ENCODE measurements at regions not wholly inside any gene's neighbourhood (a gene's known extent, or its start where the extent isn't known, plus 50 kb on each side); places are given as distances from the start of the nearest gene placed in this dataset.

- Mint-ChIP-seq H3K4me1 (ENCODE audit: low read depth) (peaks cover 12% of the 10 kb centered on the region), H3K4me3 (ENCODE audit: low read depth) (no peak overlapping the region), H3K27me3 (ENCODE audit: low read depth) (no peaks in the 10 kb centered on the region), H3K36me3 (ENCODE audit: low read depth) (peaks cover 42% of the 10 kb centered on the region), H3K9me3 (peaks cover 47% of the 10 kb centered on the region), H3K27ac (no peak overlapping the region)
- intact Hi-C loops (cut with micrococcal nuclease): no loop called here
- DNase-seq (ENCODE audit: low spot score): no peak
Observed at GRCh38 chr1:101098327-101098726, 72.7 kb upstream of the DPH5 start.

GRCh38 chr1:101089613-101090338 is 64.2 kb upstream of the DPH5 start:
- Mint-ChIP-seq H3K4me1 (ENCODE audit: low read depth) (peaks cover 56% of the 10 kb centered on the region), H3K4me3 (ENCODE audit: low read depth) (peak overlapping the region; percentile 26), H3K36me3 (ENCODE audit: low read depth) (peaks cover 61% of the 10 kb centered on the region), H3K27me3 (ENCODE audit: low read depth) (no peaks in the 10 kb centered on the region), H3K9me3 (peaks cover 28% of the 10 kb centered on the region), H3K27ac (peak overlapping the region; percentile 42)
- no peak for DNase-seq (ENCODE audit: low spot score)
- intact Hi-C loops (cut with micrococcal nuclease): loop anchor here (1.0 to 2.0 kb wide), 3 partner anchors 8 to 149 kb away; no protein-coding TSS in a partner anchor

- intact Hi-C loops (cut with micrococcal nuclease): loop anchor here (2.0 kb wide), 2 partner anchors 32 to 150 kb away; no protein-coding TSS in a partner anchor
- peaks cover 63% of the 10 kb centered on the region for H3K4me1 Mint-ChIP-seq (ENCODE audit: low read depth)
- H3K36me3 Mint-ChIP-seq (ENCODE audit: low read depth): peaks cover 61% of the 10 kb centered on the region
- H3K27ac Mint-ChIP-seq: no peak overlapping the region
- H3K9me3 Mint-ChIP-seq: peaks cover 20% of the 10 kb centered on the region
- H3K27me3 Mint-ChIP-seq (ENCODE audit: low read depth): no peaks in the 10 kb centered on the region
- no peak for DNase-seq (ENCODE audit: low spot score)
- no peak overlapping the region for H3K4me3 Mint-ChIP-seq (ENCODE audit: low read depth)
Observed at GRCh38 chr1:101088431-101088830, 62.8 kb upstream of the DPH5 start.

GRCh38 chr1:101086783-101087182 is 61.2 kb upstream of the DPH5 start:
- Mint-ChIP-seq H3K4me1 (ENCODE audit: low read depth) (peaks cover 63% of the 10 kb centered on the region), H3K36me3 (ENCODE audit: low read depth) (peaks cover 57% of the 10 kb centered on the region), H3K27ac (no peak overlapping the region), H3K4me3 (ENCODE audit: low read depth) (no peak overlapping the region), H3K9me3 (peaks cover 3% of the 10 kb centered on the region), H3K27me3 (ENCODE audit: low read depth) (no peaks in the 10 kb centered on the region)
- DNase-seq (ENCODE audit: low spot score): no peak
- intact Hi-C loops (cut with micrococcal nuclease): no loop called here

GRCh38 chr1:101081496-101082488 is 56.2 kb upstream of the DPH5 start:
- Mint-ChIP-seq H3K9me3 (peaks cover 27% of the 10 kb centered on the region), H3K4me3 (ENCODE audit: low read depth) (peak overlapping the region; percentile 0), H3K36me3 (ENCODE audit: low read depth) (peaks cover 83% of the 10 kb centered on the region), H3K27me3 (ENCODE audit: low read depth) (no peaks in the 10 kb centered on the region), H3K27ac (peak overlapping the region; percentile 67), H3K4me1 (ENCODE audit: low read depth) (peaks cover 51% of the 10 kb centered on the region)
- intact Hi-C loops (cut with micrococcal nuclease): loop anchor here (1.0 to 5.0 kb wide), 8 partner anchors 8 to 209 kb away; no protein-coding TSS in a partner anchor
- peak; percentile 64 for DNase-seq (ENCODE audit: low spot score)

GRCh38 chr1:101080859-101081258 is 55.3 kb upstream of the DPH5 start:
- Mint-ChIP-seq H3K4me3 (ENCODE audit: low read depth) (no peak overlapping the region), H3K9me3 (peaks cover 27% of the 10 kb centered on the region), H3K4me1 (ENCODE audit: low read depth) (peaks cover 48% of the 10 kb centered on the region), H3K36me3 (ENCODE audit: low read depth) (peaks cover 86% of the 10 kb centered on the region), H3K27ac (no peak overlapping the region), H3K27me3 (ENCODE audit: low read depth) (no peaks in the 10 kb centered on the region)
- intact Hi-C loops (cut with micrococcal nuclease): loop anchor here (1.0 to 5.0 kb wide), 8 partner anchors 8 to 210 kb away; no protein-coding TSS in a partner anchor
- no peak for DNase-seq (ENCODE audit: low spot score)

- intact Hi-C loops (cut with micrococcal nuclease): no loop called here
- Mint-ChIP-seq H3K4me1 (ENCODE audit: low read depth) (peaks cover 40% of the 10 kb centered on the region), H3K27me3 (ENCODE audit: low read depth) (no peaks in the 10 kb centered on the region), H3K9me3 (peaks cover 27% of the 10 kb centered on the region), H3K36me3 (ENCODE audit: low read depth) (peaks cover 82% of the 10 kb centered on the region), H3K27ac (no peak overlapping the region), H3K4me3 (ENCODE audit: low read depth) (no peak overlapping the region)
- no peak for DNase-seq (ENCODE audit: low spot score)
Observed at GRCh38 chr1:101079341-101079740, 53.8 kb upstream of the DPH5 start.

- Mint-ChIP-seq H3K9me3 (peaks cover 27% of the 10 kb centered on the region), H3K36me3 (ENCODE audit: low read depth) (peaks cover 80% of the 10 kb centered on the region), H3K4me3 (ENCODE audit: low read depth) (no peak overlapping the region), H3K27me3 (ENCODE audit: low read depth) (no peaks in the 10 kb centered on the region), H3K4me1 (ENCODE audit: low read depth) (peaks cover 35% of the 10 kb centered on the region), H3K27ac (no peak overlapping the region)
- intact Hi-C loops (cut with micrococcal nuclease): no loop called here
- DNase-seq (ENCODE audit: low spot score): no peak
Observed at GRCh38 chr1:101077849-101078248, 52.3 kb upstream of the DPH5 start.

- Mint-ChIP-seq H3K27ac (no peak overlapping the region), H3K9me3 (peaks cover 22% of the 10 kb centered on the region), H3K27me3 (ENCODE audit: low read depth) (no peaks in the 10 kb centered on the region), H3K4me3 (ENCODE audit: low read depth) (no peak overlapping the region), H3K36me3 (ENCODE audit: low read depth) (peaks cover 82% of the 10 kb centered on the region), H3K4me1 (ENCODE audit: low read depth) (peaks cover 30% of the 10 kb centered on the region)
- intact Hi-C loops (cut with micrococcal nuclease): no loop called here
- DNase-seq (ENCODE audit: low spot score): no peak
Observed at GRCh38 chr1:101075926-101076325, 50.3 kb upstream of the DPH5 start.

All from activated T-helper 2 cell treated with anti-CD3 and anti-CD28 coated beads, Interferon-gamma antibody, Interleukin-2, Interleukin-4, amounts not matched to agents 10 μg/mL and 5 μg/mL and 100 μg/mL, durations not matched to agents 14 hours and 24 hours and 36 hours (primary cell).